HEK293 (cell line): ENCODE measurements at regions not wholly inside any gene's neighbourhood (a gene's known extent, or its start where the extent isn't known, plus 50 kb on each side); places are given as distances from the start of the nearest gene placed in this dataset.

ENCODE experiments used
- CTCF ChIA-PET: fragments of 350-600 bp; formaldehyde crosslinking; extraction: SDS; loops from one replicate; lab custom pipeline; 2021; ENCODE audit warnings: antibody characterized with exemption; lab: Yijun Ruan, JAX
- POLR2A ChIA-PET: fragments of 300-600 bp; formaldehyde crosslinking; extraction: SDS; loops from one replicate; lab custom pipeline; 2020; ENCODE audit warnings: antibody characterized with exemption, inconsistent platforms; lab: Yijun Ruan, JAX
- H3K27ac ChIP-seq: fragments of 200-500 bp; sonication (Bioruptor generic); 2 replicates; pipeline ENCODE4 v1.5.1; 2014; ENCODE audit warnings: low read depth, low read length, control low read depth, inconsistent platforms; ENCODE audit errors: extremely low read depth
- H3K36me3 ChIP-seq, 2 experiments: fragments of 200-500 bp in 1 of 2; sonication (Bioruptor generic) in 1 of 2; 1 replicate in 1 of 2; 2 replicates in 1 of 2; pipeline ENCODE4 v1.5.1; 2014 to 2017; ENCODE audit warnings: inconsistent platforms in 2 of 2, low read length in 2 of 2; ENCODE audit not compliant: control insufficient read depth in 2 of 2, insufficient read depth in 1 of 2
- H3K4me1 ChIP-seq: fragments of 200-500 bp; sonication (Bioruptor generic); 2 replicates; pipeline ENCODE4 v1.5.1; 2014; ENCODE audit warnings: mild to moderate bottlenecking, low read length, inconsistent platforms; ENCODE audit not compliant: control insufficient read depth, insufficient read depth
- H3K4me3 ChIP-seq: 2 replicates; pipeline ENCODE4 v1.5.1; 2011; ENCODE audit warnings: low read depth, mild to moderate bottlenecking, control low read depth, low read length, moderate library complexity
- H3K9me3 ChIP-seq: fragments of 200-500 bp; sonication (Bioruptor generic); 2 replicates; pipeline ENCODE4 v1.5.1; 2014; ENCODE audit warnings: low read depth, low read length, inconsistent platforms; ENCODE audit not compliant: control insufficient read depth, insufficient read depth
- GLIS1 ChIP-seq: fragments of 450-650 bp; formaldehyde crosslinking; IDR thresholded peaks from 2 replicates; pipeline ENCODE4 v1.5.1; 2016; ENCODE audit warnings: missing biosample characterization, missing genetic modification characterization
- ZFHX2 ChIP-seq: fragments of 450-650 bp; formaldehyde crosslinking; conservative IDR thresholded peaks from 2 replicates; pipeline ENCODE4 v1.5.1; 2016; ENCODE audit warnings: missing biosample characterization, missing genetic modification characterization
- ZNF138 ChIP-seq: fragments of 450-650 bp; formaldehyde crosslinking; IDR thresholded peaks from 2 replicates; pipeline ENCODE4 v1.5.1; 2016; ENCODE audit warnings: missing biosample characterization, missing genetic modification characterization, borderline replicate concordance
- ZNF157 ChIP-seq: fragments of 450-650 bp; formaldehyde crosslinking; IDR thresholded peaks from 2 replicates; pipeline ENCODE4 v1.5.1; 2016; ENCODE audit warnings: missing biosample characterization, missing genetic modification characterization
- ZNF184 ChIP-seq: fragments of 450-650 bp; IDR thresholded peaks from 2 replicates; pipeline ENCODE4 v1.5.1; 2018; ENCODE audit warnings: missing biosample characterization, mild to moderate bottlenecking, missing genetic modification characterization
- ZNF311 ChIP-seq: fragments of 450-650 bp; formaldehyde crosslinking; IDR thresholded peaks from 2 replicates; pipeline ENCODE4 v1.5.1; 2017; ENCODE audit warnings: missing biosample characterization, missing genetic modification characterization, borderline replicate concordance
- ZNF473 ChIP-seq: fragments of 450-650 bp; formaldehyde crosslinking; IDR thresholded peaks from 2 replicates; pipeline ENCODE4 v1.5.1; 2017; ENCODE audit warnings: missing biosample characterization, missing genetic modification characterization
- ZNF664 ChIP-seq: fragments of 450-650 bp; formaldehyde crosslinking; IDR thresholded peaks from 2 replicates; pipeline ENCODE4 v1.5.1; 2016; ENCODE audit warnings: missing biosample characterization, missing genetic modification characterization
- ZNF830 ChIP-seq: fragments of 450-650 bp; IDR thresholded peaks from 2 replicates; pipeline ENCODE4 v1.5.0; 2018; ENCODE audit warnings: missing biosample characterization, missing genetic modification characterization, low read depth, mild to moderate bottlenecking, moderate library complexity
- TF ChIP-seq, protein P1 (sequence below): fragments of 450-650 bp; IDR thresholded peaks from 2 replicates; pipeline ENCODE4 v1.5.1; 2018; ENCODE audit warnings: missing biosample characterization, missing genetic modification characterization
- TF ChIP-seq, protein P2 (sequence below): IDR thresholded peaks from 2 replicates; pipeline ENCODE4 v1.6.1; 2011; ENCODE audit warnings: mild to moderate bottlenecking, low read depth, low read length, borderline replicate concordance
- TF ChIP-seq, protein P3 (sequence below): fragments of 450-650 bp; formaldehyde crosslinking; IDR thresholded peaks from 2 replicates; pipeline ENCODE4 v1.5.1; 2016; ENCODE audit warnings: missing biosample characterization, missing genetic modification characterization

DNA sequence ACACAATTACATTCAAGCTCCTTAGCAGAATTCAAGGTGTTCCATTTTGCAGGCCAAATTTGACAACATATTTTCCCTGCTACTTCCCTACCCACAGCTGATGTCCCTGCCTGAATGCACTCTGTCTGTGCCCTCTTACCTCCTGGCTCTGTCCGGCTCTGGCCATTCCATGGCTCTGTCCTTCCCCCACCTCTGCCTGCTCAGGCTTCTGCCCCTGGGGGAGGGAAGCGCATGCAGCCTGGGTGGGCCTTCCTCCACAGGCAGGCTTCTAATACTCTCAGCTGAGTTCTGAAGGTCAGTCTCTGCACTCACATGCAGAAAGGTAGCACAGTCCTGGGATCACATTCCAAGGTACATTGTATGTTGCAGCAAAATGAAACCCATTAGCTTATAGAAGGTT, 113.6 kb upstream of the CACNA2D3 start:
- H3K4me1 ChIP-seq, result no peaks in the 10 kb centered on the region

DNA sequence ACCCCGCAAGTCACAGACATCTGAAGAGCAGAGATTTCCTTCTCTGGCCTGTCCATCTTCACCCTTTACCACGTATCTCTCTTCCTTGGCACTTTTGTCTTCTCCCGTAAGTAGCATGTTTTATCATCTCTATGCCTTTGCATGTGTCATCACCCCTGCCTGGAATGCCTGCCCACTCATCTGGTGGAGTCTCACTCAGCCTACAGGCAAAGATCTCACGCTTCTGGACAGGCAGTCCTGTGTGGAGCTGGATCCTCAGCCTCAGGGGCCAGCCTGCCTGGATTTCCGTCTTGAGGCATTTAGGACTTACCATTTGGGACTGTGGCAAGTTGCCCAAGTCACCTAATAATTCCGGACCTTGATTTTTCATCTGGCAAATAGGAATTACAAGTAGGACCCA, 114.3 kb upstream of the CACNA2D3 start:
- Histone ChIP-seq H3K36me3 (no peaks in the 10 kb centered on the region), H3K4me3 (no peak overlapping the region), H3K9me3 (no peaks in the 10 kb centered on the region), H3K27ac (no peak overlapping the region), H3K4me1 (no peaks in the 10 kb centered on the region)
- ChIA-PET POLR2A (no interaction called here), CTCF (interaction anchor here (0.6 kb wide), 1 partner anchor 59 kb away, joined by 3 read pairs; no protein-coding TSS in a partner anchor)
- TF ChIP-seq ZNF184 (tag by site-specific recombination) (no peak), ZFHX2 (tag by site-specific recombination) (0 out of 2 replicates have a peak, but pooled peaks have one; percentile 30)
- TF ChIP-seq, protein P1, sequence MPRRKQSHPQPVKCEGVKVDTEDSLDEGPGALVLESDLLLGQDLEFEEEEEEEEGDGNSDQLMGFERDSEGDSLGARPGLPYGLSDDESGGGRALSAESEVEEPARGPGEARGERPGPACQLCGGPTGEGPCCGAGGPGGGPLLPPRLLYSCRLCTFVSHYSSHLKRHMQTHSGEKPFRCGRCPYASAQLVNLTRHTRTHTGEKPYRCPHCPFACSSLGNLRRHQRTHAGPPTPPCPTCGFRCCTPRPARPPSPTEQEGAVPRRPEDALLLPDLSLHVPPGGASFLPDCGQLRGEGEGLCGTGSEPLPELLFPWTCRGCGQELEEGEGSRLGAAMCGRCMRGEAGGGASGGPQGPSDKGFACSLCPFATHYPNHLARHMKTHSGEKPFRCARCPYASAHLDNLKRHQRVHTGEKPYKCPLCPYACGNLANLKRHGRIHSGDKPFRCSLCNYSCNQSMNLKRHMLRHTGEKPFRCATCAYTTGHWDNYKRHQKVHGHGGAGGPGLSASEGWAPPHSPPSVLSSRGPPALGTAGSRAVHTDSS (tag by site-specific recombination), result no peak

More for the DNA sequence above, 113.6 kb upstream of the CACNA2D3 start:
- Histone ChIP-seq H3K9me3 (no peaks in the 10 kb centered on the region), H3K4me3 (no peak overlapping the region), H3K27ac (no peak overlapping the region), H3K36me3 (no peaks in the 10 kb centered on the region)
- ChIA-PET POLR2A (no interaction called here), CTCF (interaction anchor here (0.6 kb wide), 2 partner anchors 27 to 58 kb away, joined by 3 read pairs; no protein-coding TSS in a partner anchor)
- TF ChIP-seq ZNF830 (no peak), ZNF473 (tag by site-specific recombination) (no peak), ZNF664 (no peak)
- TF ChIP-seq, protein P2, sequence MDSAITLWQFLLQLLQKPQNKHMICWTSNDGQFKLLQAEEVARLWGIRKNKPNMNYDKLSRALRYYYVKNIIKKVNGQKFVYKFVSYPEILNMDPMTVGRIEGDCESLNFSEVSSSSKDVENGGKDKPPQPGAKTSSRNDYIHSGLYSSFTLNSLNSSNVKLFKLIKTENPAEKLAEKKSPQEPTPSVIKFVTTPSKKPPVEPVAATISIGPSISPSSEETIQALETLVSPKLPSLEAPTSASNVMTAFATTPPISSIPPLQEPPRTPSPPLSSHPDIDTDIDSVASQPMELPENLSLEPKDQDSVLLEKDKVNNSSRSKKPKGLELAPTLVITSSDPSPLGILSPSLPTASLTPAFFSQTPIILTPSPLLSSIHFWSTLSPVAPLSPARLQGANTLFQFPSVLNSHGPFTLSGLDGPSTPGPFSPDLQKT, result no peak
- TF ChIP-seq, protein P3, sequence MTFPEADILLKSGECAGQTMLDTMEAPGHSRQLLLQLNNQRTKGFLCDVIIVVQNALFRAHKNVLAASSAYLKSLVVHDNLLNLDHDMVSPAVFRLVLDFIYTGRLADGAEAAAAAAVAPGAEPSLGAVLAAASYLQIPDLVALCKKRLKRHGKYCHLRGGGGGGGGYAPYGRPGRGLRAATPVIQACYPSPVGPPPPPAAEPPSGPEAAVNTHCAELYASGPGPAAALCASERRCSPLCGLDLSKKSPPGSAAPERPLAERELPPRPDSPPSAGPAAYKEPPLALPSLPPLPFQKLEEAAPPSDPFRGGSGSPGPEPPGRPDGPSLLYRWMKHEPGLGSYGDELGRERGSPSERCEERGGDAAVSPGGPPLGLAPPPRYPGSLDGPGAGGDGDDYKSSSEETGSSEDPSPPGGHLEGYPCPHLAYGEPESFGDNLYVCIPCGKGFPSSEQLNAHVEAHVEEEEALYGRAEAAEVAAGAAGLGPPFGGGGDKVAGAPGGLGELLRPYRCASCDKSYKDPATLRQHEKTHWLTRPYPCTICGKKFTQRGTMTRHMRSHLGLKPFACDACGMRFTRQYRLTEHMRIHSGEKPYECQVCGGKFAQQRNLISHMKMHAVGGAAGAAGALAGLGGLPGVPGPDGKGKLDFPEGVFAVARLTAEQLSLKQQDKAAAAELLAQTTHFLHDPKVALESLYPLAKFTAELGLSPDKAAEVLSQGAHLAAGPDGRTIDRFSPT, result no peak

DNA sequence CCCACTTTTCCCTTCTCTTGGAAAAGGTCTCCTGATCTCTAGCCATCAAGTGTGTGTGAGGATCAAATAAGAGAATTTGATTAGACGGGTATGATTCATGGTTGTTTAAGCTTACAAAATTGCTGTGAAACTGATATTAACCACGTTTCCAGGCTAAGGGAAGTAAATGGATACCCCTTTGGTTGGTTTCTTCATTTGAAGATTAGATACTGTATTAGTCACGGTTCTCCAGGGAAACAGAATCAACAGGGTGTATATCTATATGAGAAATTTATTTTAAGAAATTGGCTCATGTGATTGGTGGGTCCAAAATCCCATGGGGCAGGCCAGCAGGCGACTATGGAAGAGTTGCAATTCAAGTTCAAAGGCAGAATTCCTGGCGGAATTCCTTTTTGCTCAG, 112.7 kb upstream of the SELENOK start:
- no peak for TF ChIP-seq ZNF311 (tag by site-specific recombination)
- Histone ChIP-seq H3K9me3 (no peaks in the 10 kb centered on the region), H3K36me3 (no peaks in the 10 kb centered on the region), H3K4me1 (no peaks in the 10 kb centered on the region), H3K27ac (no peak overlapping the region), H3K4me3 (no peak overlapping the region)
- CTCF ChIA-PET, result interaction anchor here (0.6 to 1.1 kb wide), 3 partner anchors 88 to 662 kb away, joined by 3 to 4 read pairs (median 3); no protein-coding TSS in a partner anchor
- POLR2A ChIA-PET, result no interaction called here

DNA sequence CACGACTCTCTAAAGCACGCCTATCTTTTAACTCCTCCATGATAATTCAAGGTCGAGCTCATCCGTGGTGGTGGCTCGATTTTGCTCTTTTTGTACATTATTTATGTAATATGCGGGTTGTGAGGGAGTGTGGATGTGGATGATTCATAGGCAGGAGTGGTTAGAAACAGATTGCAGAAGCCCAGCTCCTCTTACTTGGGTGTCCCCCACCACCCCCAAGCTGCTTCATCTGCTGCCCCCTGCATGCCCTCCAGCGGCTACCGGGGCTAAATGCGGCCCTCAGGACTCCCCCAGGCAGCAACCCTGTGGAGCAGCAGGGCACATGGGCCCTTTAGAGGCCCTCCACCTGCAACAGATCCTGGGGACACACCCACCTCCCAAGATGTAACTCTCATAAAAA, 111.5 kb upstream of the SELENOK start:
- no peak for TF ChIP-seq ZNF138
- TF ChIP-seq GLIS1 (tag by site-specific recombination), result 0 out of 2 replicates have a peak, but pooled peaks have one; percentile 11
- TF ChIP-seq ZNF157, result no peak
- Histone ChIP-seq H3K4me3 (no peak overlapping the region), H3K9me3 (no peaks in the 10 kb centered on the region), H3K27ac (no peak overlapping the region), H3K36me3 (no peaks in the 10 kb centered on the region), H3K4me1 (no peaks in the 10 kb centered on the region)
- ChIA-PET POLR2A (interaction anchor here (1.2 kb wide), 1 partner anchor 118 kb away, joined by 3 read pairs; no protein-coding TSS in a partner anchor), CTCF (no interaction called here)
